PC-9 (cell line): ENCODE measurements at regions not wholly inside any gene's neighbourhood (a gene's known extent, or its start where the extent isn't known, plus 50 kb on each side); places are given as distances from the start of the nearest gene placed in this dataset.
A peak's percentile ranks its signal among the peaks of the same experiment; 100 is the strongest.

Experiments
- BruUV-seq: library from RNA; stranded (reverse); fragments of 400-500 nt; replicated peaks from 2 replicates; lab custom pipeline; 2021; lab: Mats Ljungman, UMichigan
- CTCF ChIA-PET: fragments of 300-600 bp; sonication (Branson Sonifier 250); formaldehyde crosslinking; loops from one replicate; lab custom pipeline; 2022; ENCODE audit warnings: antibody characterized with exemption; lab: Charles Lee
- POLR2A ChIA-PET: fragments of 300-600 bp; sonication (Branson Sonifier 250); formaldehyde crosslinking; loops from one replicate; lab custom pipeline; 2022; ENCODE audit warnings: antibody characterized with exemption; ENCODE audit not compliant: unreplicated experiment; lab: Charles Lee
- DNase-seq, 2 experiments: peaks; one replicate each; pipeline versions ENCODE4 v3.0.0 to v3.0.0-alpha.2; 2015 to 2022; ENCODE audit warnings: mixed read lengths in 1 of 2
- H2AFZ ChIP-seq: fragments of 200-600 bp; sonication (generic); 2 replicates; pipeline ENCODE4 v1.8.1; 2017; ENCODE audit warnings: antibody characterized with exemption
- H3F3A ChIP-seq: fragments of 200-600 bp; sonication (generic); 2 replicates; pipeline ENCODE4 v1.8.1; 2017; ENCODE audit warnings: antibody characterized with exemption, mild to moderate bottlenecking, low read depth; ENCODE audit not compliant: insufficient read depth
- H3K27ac ChIP-seq: fragments of 200-600 bp; sonication (generic); 2 replicates; pipeline ENCODE4 v1.6.1; 2016; ENCODE audit warnings: mixed run types
- H3K27me3 ChIP-seq: fragments of 200-600 bp; sonication (generic); 2 replicates; pipeline ENCODE4 v1.6.1; 2016; ENCODE audit warnings: low read depth, mixed run types; ENCODE audit not compliant: insufficient read depth
- H3K36me3 ChIP-seq: fragments of 200-600 bp; sonication (generic); 2 replicates; pipeline ENCODE4 v1.6.1; 2016; ENCODE audit warnings: low read depth, mixed run types
- H3K4me1 ChIP-seq: fragments of 200-600 bp; sonication (generic); replicated peaks from 2 replicates; pipeline ENCODE4 v1.6.1; 2016; ENCODE audit warnings: mixed run types; ENCODE audit not compliant: insufficient read depth
- H3K4me2 ChIP-seq: fragments of 200-600 bp; sonication (generic); 2 replicates; pipeline ENCODE4 v1.6.1; 2017; ENCODE audit warnings: mixed run types
- H3K4me3 ChIP-seq: fragments of 200-600 bp; sonication (generic); 2 replicates; pipeline ENCODE4 v1.6.1; 2016; ENCODE audit warnings: mixed run types
- H3K79me2 ChIP-seq: fragments of 200-600 bp; sonication (generic); 2 replicates; pipeline ENCODE4 v1.6.1; 2017; ENCODE audit warnings: low read depth, mixed run types
- H3K9me2 ChIP-seq: fragments of 200-600 bp; sonication (generic); 2 replicates; pipeline ENCODE4 v1.8.1; 2017; ENCODE audit warnings: mild to moderate bottlenecking; ENCODE audit not compliant: insufficient read depth
- H3K9me3 ChIP-seq: fragments of 200-600 bp; sonication (generic); 2 replicates; pipeline ENCODE4 v1.8.1; 2016; ENCODE audit warnings: low read depth; ENCODE audit not compliant: insufficient read depth
- H4K20me1 ChIP-seq: fragments of 200-600 bp; sonication (generic); 2 replicates; pipeline ENCODE4 v1.8.1; 2017; ENCODE audit not compliant: insufficient read depth
- EZH2 ChIP-seq: fragments of 200-600 bp; sonication (generic); IDR thresholded peaks from 2 replicates; pipeline ENCODE4 v1.8.0; 2017; ENCODE audit warnings: antibody characterized with exemption, low read depth
- intact Hi-C: fragments of 100-400 bp; cut with micrococcal nuclease; formaldehyde crosslinking; loops from one replicate; pipeline ENCODE4 v1.10.0; 2022; ENCODE audit not compliant: unreplicated experiment
- TF ChIP-seq, protein P1 (sequence below): fragments of 200-600 bp; sonication (generic); conservative IDR thresholded peaks from 2 replicates; pipeline ENCODE4 v1.6.1; 2017; ENCODE audit warnings: mixed run types, antibody characterized with exemption, mild to moderate bottlenecking, moderate library complexity

DNA sequence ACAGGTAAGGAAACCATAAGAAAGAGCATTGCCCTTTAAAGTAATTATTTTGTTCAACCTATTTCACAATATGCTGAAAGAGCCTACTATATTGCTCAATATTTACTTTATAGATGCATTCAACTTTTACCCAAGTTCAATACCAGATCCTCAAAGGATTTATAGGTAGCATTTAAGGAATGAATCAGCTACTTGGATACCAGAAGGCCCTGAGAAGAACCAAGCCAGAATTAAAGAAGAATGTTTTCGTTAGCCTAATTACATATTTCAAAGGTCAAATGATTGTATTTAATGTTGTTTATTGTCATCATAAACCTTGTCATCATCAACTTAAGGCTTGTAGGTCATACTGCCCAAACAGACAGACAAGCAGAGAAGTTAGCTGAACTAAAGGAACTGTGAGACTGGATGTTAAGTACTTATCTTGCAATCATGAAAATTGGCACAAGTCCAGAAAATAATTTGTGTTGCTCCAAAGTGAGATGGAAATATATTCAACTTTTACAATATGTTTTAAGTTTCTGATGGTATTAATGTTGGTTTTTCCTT is 636.7 kb downstream of the RFPL4B start:
- Histone ChIP-seq H3K79me2 (no peaks in the 10 kb centered on the region), H3K4me2 (peak overlapping the region; percentile 23), H3K27me3 (no peaks in the 10 kb centered on the region), H3K9me2 (no peaks in the 10 kb centered on the region), H4K20me1 (no peaks in the 10 kb centered on the region), H3K9me3 (peaks cover 22% of the 10 kb centered on the region; the same call in 1 of the 2 replicates), H2AFZ (no peak overlapping the region), H3K36me3 (no peaks in the 10 kb centered on the region), H3K4me1 (peaks cover 33% of the 10 kb centered on the region), H3K27ac (peak overlapping the region; percentile 48), H3F3A (peaks cover 15% of the 10 kb centered on the region; the same call in 1 of the 2 replicates), H3K4me3 (peak overlapping the region; percentile 0; the same call in 1 of the 2 replicates)
- TF ChIP-seq, protein P1, sequence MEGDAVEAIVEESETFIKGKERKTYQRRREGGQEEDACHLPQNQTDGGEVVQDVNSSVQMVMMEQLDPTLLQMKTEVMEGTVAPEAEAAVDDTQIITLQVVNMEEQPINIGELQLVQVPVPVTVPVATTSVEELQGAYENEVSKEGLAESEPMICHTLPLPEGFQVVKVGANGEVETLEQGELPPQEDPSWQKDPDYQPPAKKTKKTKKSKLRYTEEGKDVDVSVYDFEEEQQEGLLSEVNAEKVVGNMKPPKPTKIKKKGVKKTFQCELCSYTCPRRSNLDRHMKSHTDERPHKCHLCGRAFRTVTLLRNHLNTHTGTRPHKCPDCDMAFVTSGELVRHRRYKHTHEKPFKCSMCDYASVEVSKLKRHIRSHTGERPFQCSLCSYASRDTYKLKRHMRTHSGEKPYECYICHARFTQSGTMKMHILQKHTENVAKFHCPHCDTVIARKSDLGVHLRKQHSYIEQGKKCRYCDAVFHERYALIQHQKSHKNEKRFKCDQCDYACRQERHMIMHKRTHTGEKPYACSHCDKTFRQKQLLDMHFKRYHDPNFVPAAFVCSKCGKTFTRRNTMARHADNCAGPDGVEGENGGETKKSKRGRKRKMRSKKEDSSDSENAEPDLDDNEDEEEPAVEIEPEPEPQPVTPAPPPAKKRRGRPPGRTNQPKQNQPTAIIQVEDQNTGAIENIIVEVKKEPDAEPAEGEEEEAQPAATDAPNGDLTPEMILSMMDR, result no peak
- TF ChIP-seq EZH2, result no peak
- BruUV-seq, result no TSS peak
- intact Hi-C loops, result no loop called here
- ChIA-PET POLR2A (no interaction called here), CTCF (no interaction called here)
- DNase-seq, result peak in 1 of 2 experiments; percentile 82

DNA sequence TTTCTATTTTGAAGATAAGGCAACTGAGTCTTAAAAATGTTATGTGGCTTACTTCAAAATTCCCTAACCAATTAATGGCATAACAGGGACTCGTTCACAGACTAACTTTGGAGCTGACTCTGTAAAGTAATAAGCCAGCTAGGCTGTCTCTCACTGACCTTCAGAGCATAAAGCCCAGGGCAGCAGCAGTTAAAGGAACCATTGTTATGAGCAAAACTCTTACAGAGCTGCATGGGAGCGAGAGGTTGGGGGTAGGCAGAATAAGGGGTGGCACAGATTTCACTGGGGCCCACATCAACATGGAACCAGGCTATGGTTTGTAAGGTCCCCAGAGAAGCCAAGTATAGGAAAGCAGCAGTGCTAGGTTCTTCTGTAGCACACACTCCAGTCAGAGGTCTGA is 637.8 kb downstream of the RFPL4B start:
- Histone ChIP-seq H3F3A (peaks cover 11% of the 10 kb centered on the region; the same call in 1 of the 2 replicates), H3K27me3 (no peaks in the 10 kb centered on the region), H3K4me1 (peaks cover 24% of the 10 kb centered on the region), H2AFZ (no peak overlapping the region), H4K20me1 (no peaks in the 10 kb centered on the region), H3K4me3 (no peak overlapping the region), H3K36me3 (no peaks in the 10 kb centered on the region), H3K9me3 (peaks cover 20% of the 10 kb centered on the region; the same call in 1 of the 2 replicates), H3K4me2 (no peak overlapping the region), H3K9me2 (no peaks in the 10 kb centered on the region), H3K27ac (no peak overlapping the region), H3K79me2 (no peaks in the 10 kb centered on the region)
- TF ChIP-seq EZH2, result no peak
- TF ChIP-seq, protein P1, result no peak
- DNase-seq, result no peak
- intact Hi-C loops, result no loop called here
- CTCF ChIA-PET, result no interaction called here
- POLR2A ChIA-PET, result no interaction called here
- no TSS peak for BruUV-seq

DNA sequence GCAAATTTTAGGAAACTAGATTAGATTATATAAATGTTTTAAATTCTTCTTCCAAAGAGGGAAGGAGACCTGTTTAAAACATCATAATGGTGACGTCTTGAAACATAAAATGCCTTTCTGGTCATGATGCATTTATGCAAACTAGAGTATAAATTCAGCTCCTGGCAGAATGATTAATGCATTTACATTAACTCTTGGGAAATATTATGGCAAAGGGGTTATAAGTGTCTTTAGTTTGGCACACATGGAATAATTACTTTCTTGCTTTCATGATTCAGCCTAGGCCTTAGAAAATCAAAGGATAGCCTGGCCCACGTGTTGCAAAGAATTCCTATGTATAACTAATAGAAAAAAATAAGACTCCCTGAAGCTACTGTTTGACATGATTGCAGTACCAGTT is 639.2 kb downstream of the RFPL4B start:
- CTCF ChIA-PET, result no interaction called here
- Histone ChIP-seq H3K79me2 (no peaks in the 10 kb centered on the region), H3K4me1 (peaks cover 21% of the 10 kb centered on the region), H3F3A (peaks cover 11% of the 10 kb centered on the region; the same call in 1 of the 2 replicates), H3K36me3 (no peaks in the 10 kb centered on the region), H2AFZ (no peak overlapping the region), H3K27ac (no peak overlapping the region), H3K4me2 (no peak overlapping the region), H3K27me3 (no peaks in the 10 kb centered on the region), H3K9me3 (peaks cover 11% of the 10 kb centered on the region; the same call in 1 of the 2 replicates), H3K4me3 (no peak overlapping the region), H4K20me1 (no peaks in the 10 kb centered on the region), H3K9me2 (no peaks in the 10 kb centered on the region)
- intact Hi-C loops, result no loop called here
- no TSS peak for BruUV-seq
- TF ChIP-seq, protein P1, result no peak
- no peak for TF ChIP-seq EZH2
- no peak for DNase-seq
- POLR2A ChIA-PET, result no interaction called here
